A549 (cell line): ENCODE measurements at regions not wholly inside any gene's neighbourhood (a gene's known extent, or its start where the extent isn't known, plus 50 kb on each side); places are given as distances from the start of the nearest gene placed in this dataset.

Source experiments
- ATAC-seq, 2 experiments: fragments of 200-7000 bp in 1 of 2; fragments of >200 bp in 1 of 2; cut with Nextera tagmentation in 1 of 2; cut with Tn5 transposase in 1 of 2; 3 replicates each; pipeline versions ENCODE4 v1.8.0 to v1.9.1; 2018 to 2020; ENCODE audit warnings: mild to moderate bottlenecking in 1 of 2, moderate library complexity in 1 of 2
- CTCF ChIA-PET: fragments of 300-600 bp; sonication (Branson Sonifier 250); formaldehyde crosslinking; extraction: SDS; loops from one replicate; lab custom pipeline; 2021; ENCODE audit warnings: antibody characterized with exemption, inconsistent platforms; lab: Yijun Ruan, JAX
- POLR2A ChIA-PET: fragments of 350-600 bp; formaldehyde crosslinking; extraction: SDS; loops from one replicate; lab custom pipeline; 2021; ENCODE audit warnings: antibody characterized with exemption, inconsistent platforms; lab: Yijun Ruan, JAX
- DNase-seq, 2 experiments: peaks; one replicate each; pipeline versions ENCODE4 v3.0.0 to v3.0.0-alpha.2; 2011 to 2016; ENCODE audit warnings: low read depth in 1 of 2, low spot score in 1 of 2
- FAIRE-seq: peaks from 2 replicates; lab custom pipeline; 2011; peaks lifted over from hg19 to GRCh38; lab: Jason Lieb, UNC
- H3K27ac ChIP-seq, 2 experiments: fragments of >200 bp; sonication (Bioruptor Twin); formaldehyde crosslinking; 3 replicates each; pipeline ENCODE4 v1.5.1; 2016 to 2017
- H3K4me1 ChIP-seq: fragments of >200 bp; sonication (Bioruptor Twin); formaldehyde crosslinking; 3 replicates; pipeline ENCODE4 v1.6.1; 2016
- H3K4me2 ChIP-seq: fragments of >200 bp; sonication (Bioruptor Twin); formaldehyde crosslinking; 3 replicates; pipeline ENCODE4 v1.6.1; 2016
- H3K4me3 ChIP-seq: fragments of >200 bp; sonication (Bioruptor Twin); formaldehyde crosslinking; 3 replicates; pipeline ENCODE4 v1.5.1; 2016
- H3K9me3 ChIP-seq: fragments of >200 bp; sonication (Bioruptor Twin); formaldehyde crosslinking; 3 replicates; pipeline ENCODE4 v1.6.1; 2016
- EHF ChIP-seq: fragments of 250-450 bp; sonication (Bioruptor Pico); IDR thresholded peaks from 2 replicates; pipeline ENCODE4 v1.5.0; 2020; ENCODE audit warnings: mild to moderate bottlenecking
- FOXS1 ChIP-seq: fragments of 250-450 bp; sonication (Bioruptor Pico); IDR thresholded peaks from 2 replicates; pipeline ENCODE4 v1.5.0; 2020; ENCODE audit warnings: mild to moderate bottlenecking, moderate library complexity
- HEYL ChIP-seq: fragments of 250-450 bp; sonication (Bioruptor Pico); IDR thresholded peaks from 2 replicates; pipeline ENCODE4 v1.8.0; 2021; ENCODE audit warnings: mild to moderate bottlenecking, moderate library complexity
- HOXA7 ChIP-seq: fragments of 250-450 bp; sonication (Bioruptor Pico); IDR thresholded peaks from 2 replicates; pipeline ENCODE4 v1.5.0; 2020; ENCODE audit warnings: mild to moderate bottlenecking, moderate library complexity
- HOXB13 ChIP-seq: fragments of 250-450 bp; sonication (Bioruptor Pico); IDR thresholded peaks from 2 replicates; pipeline ENCODE4 v1.5.0; 2020; ENCODE audit warnings: low read depth, mild to moderate bottlenecking, moderate library complexity
- JUNB ChIP-seq: fragments of >200 bp; sonication (Bioruptor Twin); formaldehyde crosslinking; IDR thresholded peaks from 2 replicates; pipeline ENCODE4 v1.6.1; 2016
- MYC ChIP-seq: IDR thresholded peaks from 2 replicates; pipeline ENCODE4 v1.6.1; 2012; ENCODE audit warnings: mild to moderate bottlenecking, inconsistent platforms, low read length, improper control_type of control experiment, borderline replicate concordance
- POLR2A ChIP-seq: IDR thresholded peaks from 2 replicates; pipeline ENCODE4 v1.6.1; 2012; ENCODE audit warnings: mild to moderate bottlenecking, low read length
- POLR2AphosphoS2 ChIP-seq: conservative IDR thresholded peaks from 2 replicates; pipeline ENCODE4 v1.6.1; 2012; ENCODE audit warnings: low read length, improper control_type of control experiment, inconsistent platforms
- RAD21 ChIP-seq, 2 experiments: fragments of >200 bp in 1 of 2; sonication (Bioruptor Twin) in 1 of 2; formaldehyde crosslinking in 1 of 2; IDR thresholded peaks in 1 of 2; conservative IDR thresholded peaks in 1 of 2; 2 replicates in 1 of 2; 3 replicates in 1 of 2; pipeline ENCODE4 v1.6.1; 2012 to 2018; ENCODE audit warnings: inconsistent platforms in 1 of 2
- RARB ChIP-seq: fragments of 250-450 bp; sonication (Bioruptor Pico); IDR thresholded peaks from 2 replicates; pipeline ENCODE4 v1.8.0; 2021; ENCODE audit warnings: mild to moderate bottlenecking, moderate library complexity
- RNF2 ChIP-seq: fragments of 200-600 bp; sonication (generic); IDR thresholded peaks from 2 replicates; pipeline ENCODE4 v1.6.1; 2016; ENCODE audit warnings: low read depth, mild to moderate bottlenecking, antibody characterized with exemption, moderate library complexity, borderline replicate concordance
- SMC3 ChIP-seq: fragments of >200 bp; sonication (Bioruptor Twin); formaldehyde crosslinking; IDR thresholded peaks from 3 replicates; pipeline ENCODE4 v1.6.1; 2018; ENCODE audit warnings: inconsistent platforms
- SREBF2 ChIP-seq: fragments of 450-650 bp; IDR thresholded peaks from 2 replicates; pipeline ENCODE4 v1.6.1; 2014; ENCODE audit warnings: mild to moderate bottlenecking, moderate library complexity
- ZC3H11A ChIP-seq: fragments of 450-650 bp; IDR thresholded peaks from 2 replicates; pipeline ENCODE4 v1.6.1; 2014; ENCODE audit warnings: antibody characterized with exemption, mild to moderate bottlenecking
- ZFP36 ChIP-seq: fragments of 450-650 bp; IDR thresholded peaks from 2 replicates; pipeline ENCODE4 v1.6.1; 2014; ENCODE audit warnings: borderline replicate concordance; ENCODE audit not compliant: partially characterized antibody
- ZNF302 ChIP-seq: fragments of 250-450 bp; sonication (Bioruptor Pico); IDR thresholded peaks from 2 replicates; pipeline ENCODE4 v1.9.0; 2021; ENCODE audit warnings: inconsistent platforms, mild to moderate bottlenecking, moderate library complexity
- WGBS: methylation state at CpG from one replicate; pipeline ENCODE4 v1.1.6; 2017; ENCODE audit errors: missing lambda C conversion rate; 5-methylcytosine and 5-hydroxymethylcytosine counted together
- TF ChIP-seq, protein P1 (sequence below): fragments of 150-350 bp; IDR thresholded peaks from 2 replicates; pipeline ENCODE4 v1.6.1; 2014; ENCODE audit warnings: low read depth, mild to moderate bottlenecking, low read length
- TF ChIP-seq, protein P2 (sequence below): IDR thresholded peaks from 2 replicates; pipeline ENCODE4 v1.6.1; 2012; ENCODE audit warnings: low read depth, borderline replicate concordance
- TF ChIP-seq, protein P3 (sequence below): fragments of 450-650 bp; IDR thresholded peaks from 2 replicates; pipeline ENCODE4 v1.6.1; 2014; ENCODE audit warnings: antibody characterized with exemption
- TF ChIP-seq, protein P4 (sequence below): fragments of >200 bp; sonication (Bioruptor Twin); formaldehyde crosslinking; IDR thresholded peaks from 2 replicates; pipeline ENCODE4 v1.6.1; 2016

DNA sequence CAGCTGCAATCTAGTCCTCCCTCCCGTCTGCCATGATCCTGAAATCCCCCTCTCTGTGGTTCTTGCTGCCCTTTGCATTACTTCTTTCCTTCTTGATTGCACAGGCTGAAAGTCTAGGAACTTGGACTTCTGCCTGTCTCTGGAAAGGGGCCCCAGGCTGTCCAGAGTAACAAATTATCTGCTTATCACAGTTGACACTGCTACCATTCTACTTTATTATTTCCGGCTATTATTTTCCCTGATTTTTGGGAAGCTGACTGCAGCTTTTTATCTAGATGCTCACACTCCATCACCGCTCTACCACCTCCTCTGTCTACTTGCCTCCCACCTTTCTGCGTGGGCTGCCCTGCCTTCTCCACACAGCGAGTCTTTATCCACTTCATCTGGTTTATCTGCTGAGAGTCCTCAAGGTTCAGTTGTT lies 202.1 kb upstream of the PLXNA2 start:
- TF ChIP-seq MYC, result no peak
- TF ChIP-seq, protein P1, sequence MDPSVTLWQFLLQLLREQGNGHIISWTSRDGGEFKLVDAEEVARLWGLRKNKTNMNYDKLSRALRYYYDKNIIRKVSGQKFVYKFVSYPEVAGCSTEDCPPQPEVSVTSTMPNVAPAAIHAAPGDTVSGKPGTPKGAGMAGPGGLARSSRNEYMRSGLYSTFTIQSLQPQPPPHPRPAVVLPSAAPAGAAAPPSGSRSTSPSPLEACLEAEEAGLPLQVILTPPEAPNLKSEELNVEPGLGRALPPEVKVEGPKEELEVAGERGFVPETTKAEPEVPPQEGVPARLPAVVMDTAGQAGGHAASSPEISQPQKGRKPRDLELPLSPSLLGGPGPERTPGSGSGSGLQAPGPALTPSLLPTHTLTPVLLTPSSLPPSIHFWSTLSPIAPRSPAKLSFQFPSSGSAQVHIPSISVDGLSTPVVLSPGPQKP, result no peak
- no peak for TF ChIP-seq SREBF2
- TF ChIP-seq RNF2, result no peak
- TF ChIP-seq, protein P2, sequence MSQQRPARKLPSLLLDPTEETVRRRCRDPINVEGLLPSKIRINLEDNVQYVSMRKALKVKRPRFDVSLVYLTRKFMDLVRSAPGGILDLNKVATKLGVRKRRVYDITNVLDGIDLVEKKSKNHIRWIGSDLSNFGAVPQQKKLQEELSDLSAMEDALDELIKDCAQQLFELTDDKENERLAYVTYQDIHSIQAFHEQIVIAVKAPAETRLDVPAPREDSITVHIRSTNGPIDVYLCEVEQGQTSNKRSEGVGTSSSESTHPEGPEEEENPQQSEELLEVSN, result no peak
- TF ChIP-seq, protein P3, sequence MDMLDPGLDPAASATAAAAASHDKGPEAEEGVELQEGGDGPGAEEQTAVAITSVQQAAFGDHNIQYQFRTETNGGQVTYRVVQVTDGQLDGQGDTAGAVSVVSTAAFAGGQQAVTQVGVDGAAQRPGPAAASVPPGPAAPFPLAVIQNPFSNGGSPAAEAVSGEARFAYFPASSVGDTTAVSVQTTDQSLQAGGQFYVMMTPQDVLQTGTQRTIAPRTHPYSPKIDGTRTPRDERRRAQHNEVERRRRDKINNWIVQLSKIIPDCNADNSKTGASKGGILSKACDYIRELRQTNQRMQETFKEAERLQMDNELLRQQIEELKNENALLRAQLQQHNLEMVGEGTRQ, result no peak
- TF ChIP-seq, protein P4, sequence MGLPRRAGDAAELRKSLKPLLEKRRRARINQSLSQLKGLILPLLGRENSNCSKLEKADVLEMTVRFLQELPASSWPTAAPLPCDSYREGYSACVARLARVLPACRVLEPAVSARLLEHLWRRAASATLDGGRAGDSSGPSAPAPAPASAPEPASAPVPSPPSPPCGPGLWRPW, result no peak
- no peak for TF ChIP-seq RAD21 (conservative IDR thresholded peaks at IDR 0.05 in 1 of 2, IDR thresholded peaks at IDR 0.05 in 1 of 2)
- no peak for TF ChIP-seq HOXB13 (CRISPR knock-in tag)
- Histone ChIP-seq H3K4me3 (no peak overlapping the region), H3K4me2 (no peak overlapping the region), H3K27ac (no peak overlapping the region), H3K9me3 (no peaks in the 10 kb centered on the region), H3K4me1 (no peaks in the 10 kb centered on the region)
- FAIRE-seq (no peak), ATAC-seq (no peak), DNase-seq (no peak)
- ChIA-PET CTCF (no interaction called here), POLR2A (no interaction called here)
- WGBS, result 55% methylated on average over 5 of the region's 5 CpGs

DNA sequence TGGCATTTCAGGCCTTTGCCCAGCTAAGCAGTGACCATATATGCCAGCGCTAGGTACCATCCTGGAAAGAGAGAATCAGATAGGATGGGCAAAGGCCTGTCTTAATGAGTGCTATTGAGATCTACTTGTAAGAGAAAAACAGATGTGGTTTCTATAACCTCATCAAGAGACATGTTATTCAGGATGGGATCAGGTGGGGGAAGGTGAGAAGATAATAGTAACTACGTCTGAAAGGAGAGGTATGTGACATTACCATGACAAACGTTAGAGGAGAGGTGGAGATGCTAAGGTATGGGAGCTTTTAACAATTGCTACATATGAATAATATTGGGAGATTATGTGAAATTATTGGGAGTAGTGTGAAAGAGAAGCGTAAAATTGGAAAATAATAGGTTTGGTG lies 204.2 kb upstream of the PLXNA2 start:
- H3K27ac ChIP-seq, result no peak overlapping the region
- no peaks in the 10 kb centered on the region for H3K4me1 ChIP-seq
- ChIA-PET CTCF (no interaction called here), POLR2A (no interaction called here)
- ATAC-seq, result no peak
- no peak overlapping the region for H3K4me3 ChIP-seq
- no peak overlapping the region for H3K4me2 ChIP-seq
- FAIRE-seq, result no peak
- TF ChIP-seq SMC3, result no peak
- no peak for TF ChIP-seq HEYL
- no peak for TF ChIP-seq SREBF2
- DNase-seq, result no peak
- WGBS, result 45% methylated on average over 4 of the region's 4 CpGs
- H3K9me3 ChIP-seq, result no peaks in the 10 kb centered on the region

DNA sequence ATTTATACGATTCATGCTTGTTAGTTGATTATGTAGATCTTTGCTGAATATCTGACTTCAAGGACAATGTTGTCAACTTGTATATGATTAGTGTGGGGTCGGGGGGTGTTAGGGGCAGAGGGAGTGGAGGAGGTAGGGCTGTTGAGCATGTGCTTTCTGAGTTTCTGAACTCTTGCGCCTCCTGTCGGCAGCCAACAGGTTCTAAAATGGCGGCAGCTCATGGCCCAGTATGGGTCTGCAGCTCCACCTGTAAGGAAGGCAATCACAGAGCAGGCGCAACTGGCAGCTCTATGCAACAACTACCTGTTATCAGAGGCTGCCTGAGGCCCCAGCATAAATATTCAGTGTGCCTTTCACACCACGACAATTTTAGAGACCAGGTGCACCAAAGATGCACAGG lies 205.8 kb upstream of the PLXNA2 start:
- TF ChIP-seq ZFP36 (no peak), FOXS1 (CRISPR knock-in tag) (no peak), ZC3H11A (no peak), POLR2AphosphoS2 (no peak), RARB (CRISPR knock-in tag) (no peak), HOXA7 (CRISPR knock-in tag) (no peak), POLR2A (no peak), SMC3 (no peak), MYC (no peak), JUNB (no peak), RAD21 (conservative IDR thresholded peaks at IDR 0.05 in 1 of 2, IDR thresholded peaks at IDR 0.05 in 1 of 2) (no peak), EHF (CRISPR knock-in tag) (no peak), ZNF302 (CRISPR knock-in tag) (no peak)
- TF ChIP-seq, protein P4, result no peak
- no peak for DNase-seq
- WGBS, result 52% methylated on average over 7 of the region's 7 CpGs

More for the DNA sequence above, 205.8 kb upstream of the PLXNA2 start:
- FAIRE-seq, result no peak
- no peaks in the 10 kb centered on the region for H3K9me3 ChIP-seq
- ATAC-seq, result no peak
- no peaks in the 10 kb centered on the region for H3K4me1 ChIP-seq
- ChIA-PET CTCF (no interaction called here), POLR2A (no interaction called here)
- H3K27ac ChIP-seq, result no peak overlapping the region
- H3K4me2 ChIP-seq, result no peak overlapping the region
- H3K4me3 ChIP-seq, result no peak overlapping the region
